AG04450 (cell line): ENCODE measurements at regions not wholly inside any gene's neighbourhood (a gene's known extent, or its start where the extent isn't known, plus 50 kb on each side); places are given as distances from the start of the nearest gene placed in this dataset.

Experiments used
- CTCF ChIA-PET: fragments of 300-600, 350-600 bp; formaldehyde crosslinking; extraction: SDS; loops from one replicate; lab custom pipeline; 2022; ENCODE audit warnings: antibody characterized with exemption, inconsistent platforms; lab: Charles Lee
- POLR2A ChIA-PET: fragments of 350-600 bp; formaldehyde crosslinking; extraction: SDS; loops from one replicate; lab custom pipeline; 2021; ENCODE audit warnings: antibody characterized with exemption, inconsistent platforms; lab: Yijun Ruan, JAX
- DNase-seq: peaks from one replicate; pipeline ENCODE4 v3.0.0-alpha.2; 2011; ENCODE audit warnings: low read depth, low spot score
- H3K27ac ChIP-seq: one replicate; pipeline ENCODE4 v1.5.1; 2012; ENCODE audit warnings: low read depth, low read length, control low read depth
- H3K27me3 ChIP-seq: one replicate; pipeline ENCODE4 v1.6.0; 2012; ENCODE audit warnings: low read length; ENCODE audit not compliant: control insufficient read depth, insufficient read depth
- H3K4me3 ChIP-seq: 2 replicates; pipeline ENCODE4 v1.5.1; 2011; ENCODE audit warnings: mild to moderate bottlenecking, low read depth, low read length, control low read depth
- H3K9me3 ChIP-seq: 2 replicates; pipeline ENCODE4 v1.5.1; 2012; ENCODE audit warnings: low read length; ENCODE audit not compliant: control insufficient read depth, insufficient read depth
- CTCF ChIP-seq: IDR thresholded peaks from 2 replicates; pipeline ENCODE4 v1.5.1; 2011; ENCODE audit warnings: low read depth, low read length, control low read depth, inconsistent platforms

DNA sequence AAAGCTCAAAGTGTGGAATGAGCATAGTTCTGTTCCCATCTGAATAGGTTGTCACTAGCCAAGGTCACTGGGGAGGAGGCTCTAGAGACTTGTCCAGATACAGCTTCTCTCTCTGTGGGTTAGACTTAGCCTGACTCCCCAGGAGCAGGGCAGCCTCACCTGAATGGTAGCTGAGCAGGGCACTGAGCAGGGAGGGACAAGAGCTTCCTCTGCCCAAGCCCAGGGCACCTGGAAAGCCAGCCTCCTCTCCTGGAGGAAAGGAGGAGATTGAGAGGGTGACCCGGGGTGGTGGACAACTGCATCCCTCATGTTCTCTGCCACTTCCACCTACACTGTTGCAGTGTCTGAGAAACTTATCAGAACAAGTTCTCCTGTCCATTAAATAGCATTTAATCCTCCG is 59.0 kb upstream of the F3 start:
- TF ChIP-seq CTCF: no peak
- DNase-seq: no peak
- Histone ChIP-seq H3K9me3 (peaks cover 3% of the 10 kb centered on the region; the same call in 1 of the 2 replicates), H3K4me3 (no peak overlapping the region), H3K27me3 (no peaks in the 10 kb centered on the region), H3K27ac (no peak overlapping the region)
- POLR2A ChIA-PET: no interaction called here
- CTCF ChIA-PET: interaction anchor here (1.7 kb wide), 1 partner anchor 40 kb away, joined by 5 read pairs; no protein-coding TSS in a partner anchor

GRCh38 chr1:94599095-94599813 is 57.7 kb upstream of the F3 start:
- ChIA-PET CTCF (interaction anchor here (1.2 to 1.7 kb wide), 4 partner anchors 16 to 207 kb away, joined by 3 to 6 read pairs (median 4); no protein-coding TSS in a partner anchor), POLR2A (interaction anchor here (1.3 kb wide), 2 partner anchors 19 to 57 kb away, joined by 5 to 7 read pairs; partner anchors contain the start of gene F3)
- no peaks in the 10 kb centered on the region for H3K27me3 ChIP-seq
- H3K27ac ChIP-seq: no peak overlapping the region
- TF ChIP-seq CTCF: peak; percentile 60
- no peak overlapping the region for H3K4me3 ChIP-seq
- H3K9me3 ChIP-seq: peaks cover 3% of the 10 kb centered on the region; the same call in 1 of the 2 replicates
- DNase-seq: no peak

- DNase-seq: no peak
- POLR2A ChIA-PET: interaction anchor here (2.0 kb wide), 1 partner anchor 56 kb away, joined by 7 read pairs; the partner anchor contains the start of gene F3
- H3K27me3 ChIP-seq: no peaks in the 10 kb centered on the region
- CTCF ChIA-PET: interaction anchor here (1.5 kb wide), 1 partner anchor 209 kb away, joined by 6 read pairs; no protein-coding TSS in a partner anchor
- H3K4me3 ChIP-seq: no peak overlapping the region
- H3K27ac ChIP-seq: no peak overlapping the region
- no peak for TF ChIP-seq CTCF
- no peaks in the 10 kb centered on the region; the same call in 1 of the 2 replicates for H3K9me3 ChIP-seq
Measured at GRCh38 chr1:94597701-94598100, 56.1 kb upstream of the F3 start.

DNA sequence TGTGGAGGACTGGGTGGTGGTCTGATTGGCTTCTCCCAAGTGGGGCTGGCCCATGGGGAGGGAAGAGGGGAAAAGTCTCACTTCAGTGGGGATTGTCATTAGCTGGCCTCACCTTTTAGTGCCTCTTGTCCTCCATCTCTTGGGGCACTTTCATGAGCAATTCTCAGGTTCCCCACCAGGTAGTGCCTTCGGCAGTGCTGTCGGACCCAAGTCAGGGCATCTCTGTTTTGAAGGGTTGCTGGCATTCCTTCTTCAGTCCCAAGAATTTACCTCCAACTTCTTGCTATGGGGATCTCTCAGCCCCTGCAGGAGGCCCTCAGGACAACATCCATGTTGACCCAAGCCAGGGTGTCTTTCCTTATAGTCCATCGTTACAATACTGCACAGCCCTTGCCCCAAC is 54.7 kb upstream of the F3 start:
- no peak overlapping the region for H3K4me3 ChIP-seq
- no peak overlapping the region for H3K27ac ChIP-seq
- no peaks in the 10 kb centered on the region for H3K27me3 ChIP-seq
- no peak for DNase-seq
- POLR2A ChIA-PET: interaction anchor here (2.0 kb wide), 1 partner anchor 55 kb away, joined by 7 read pairs; the partner anchor contains the start of gene F3
- CTCF ChIA-PET: interaction anchor here (0.5 to 1.3 kb wide), 2 partner anchors 36 to 94 kb away, joined by 3 read pairs; no protein-coding TSS in a partner anchor
- no peaks in the 10 kb centered on the region; the same call in 1 of the 2 replicates for H3K9me3 ChIP-seq
- no peak for TF ChIP-seq CTCF

GRCh38 chr1:94595658-94596057 is 54.1 kb upstream of the F3 start:
- POLR2A ChIA-PET: interaction anchor here (0.6 kb wide), 1 partner anchor 332 kb away, joined by 3 read pairs; no protein-coding TSS in a partner anchor
- CTCF ChIA-PET: interaction anchor here (0.5 kb wide), 1 partner anchor 94 kb away, joined by 3 read pairs; no protein-coding TSS in a partner anchor

More at GRCh38 chr1:94595658-94596057, 54.1 kb upstream of the F3 start:
- Histone ChIP-seq H3K9me3 (no peaks in the 10 kb centered on the region; the same call in 1 of the 2 replicates), H3K27me3 (no peaks in the 10 kb centered on the region), H3K4me3 (no peak overlapping the region), H3K27ac (no peak overlapping the region)
- no peak for DNase-seq
- TF ChIP-seq CTCF: no peak
